HG03066 (cell line): ENCODE measurements at regions not wholly inside any gene's neighbourhood (a gene's known extent, or its start where the extent isn't known, plus 50 kb on each side); places are given as distances from the start of the nearest gene placed in this dataset.

Source experiments
- ATAC-seq: cut with Tn5 transposase; IDR thresholded peaks from one replicate; pipeline ENCODE4 v1.9.1; 2021; ENCODE audit warnings: low read depth; ENCODE audit not compliant: unreplicated experiment

- no peak for ATAC-seq
These were observed 110.0 kb downstream of the TRIB2 start for GRCh38 chr2:12826781-12827180.

GRCh38 chr2:12827721-12828120 lies 111.0 kb downstream of the TRIB2 start:
- ATAC-seq = no peak

- ATAC-seq = no peak
These were observed 112.2 kb downstream of the TRIB2 start for GRCh38 chr2:12828980-12829379.

- no peak for ATAC-seq
These were observed 114.3 kb downstream of the TRIB2 start for GRCh38 chr2:12831016-12831415.

GRCh38 chr2:12834239-12834638 lies 117.5 kb downstream of the TRIB2 start:
- no peak for ATAC-seq

- ATAC-seq = no peak
These were observed 119.0 kb downstream of the TRIB2 start for GRCh38 chr2:12835733-12836132.

- no peak for ATAC-seq
These were observed 122.6 kb downstream of the TRIB2 start for GRCh38 chr2:12839339-12839738.

- ATAC-seq = no peak
These were observed 124.3 kb downstream of the TRIB2 start for GRCh38 chr2:12841021-12841420.

- no peak for ATAC-seq
These were observed 126.2 kb downstream of the TRIB2 start for GRCh38 chr2:12842917-12843316.

- no peak for ATAC-seq
These were observed 127.8 kb downstream of the TRIB2 start for GRCh38 chr2:12844511-12844910.

- no peak for ATAC-seq
These were observed 131.2 kb downstream of the TRIB2 start for GRCh38 chr2:12847694-12848575.

- ATAC-seq = no peak
These were observed 135.4 kb downstream of the TRIB2 start for GRCh38 chr2:12852135-12852534.

- ATAC-seq = no peak
These were observed 137.3 kb downstream of the TRIB2 start for GRCh38 chr2:12854001-12854530.

- no peak for ATAC-seq
These were observed 138.8 kb downstream of the TRIB2 start for GRCh38 chr2:12855508-12855907.

GRCh38 chr2:12856934-12857601 lies 140.3 kb downstream of the TRIB2 start:
- no peak for ATAC-seq

GRCh38 chr2:12857891-12858290 lies 141.2 kb downstream of the TRIB2 start:
- no peak for ATAC-seq

GRCh38 chr2:12858786-12859185 lies 142.1 kb downstream of the TRIB2 start:
- ATAC-seq = no peak

GRCh38 chr2:12861344-12861930 lies 144.7 kb downstream of the TRIB2 start:
- no peak for ATAC-seq

GRCh38 chr2:12862541-12862940 lies 145.8 kb downstream of the TRIB2 start:
- ATAC-seq = no peak

- no peak for ATAC-seq
These were observed 147.2 kb downstream of the TRIB2 start for GRCh38 chr2:12863937-12864336.

GRCh38 chr2:12867631-12868287 lies 151.0 kb downstream of the TRIB2 start:
- no peak for ATAC-seq
